GM23248 (cell line): ENCODE measurements at regions not wholly inside any gene's neighbourhood (a gene's known extent, or its start where the extent isn't known, plus 50 kb on each side); places are given as distances from the start of the nearest gene placed in this dataset.

Experiments used
- EZH2 ChIP-seq: fragments of 200-600 bp; sonication (generic); IDR thresholded peaks from 2 replicates; pipeline ENCODE4 v1.6.1; 2018; ENCODE audit warnings: antibody characterized with exemption, mild to moderate bottlenecking; ENCODE audit not compliant: insufficient read depth, poor library complexity, severe bottlenecking
- EZH2phosphoT487 ChIP-seq: fragments of 200-600 bp; sonication (generic); IDR thresholded peaks from 2 replicates; pipeline ENCODE4 v1.6.1; 2018; ENCODE audit warnings: antibody characterized with exemption, moderate library complexity, mild to moderate bottlenecking, low read depth; ENCODE audit not compliant: insufficient read depth

- TF ChIP-seq EZH2phosphoT487 (no peak), EZH2 (no peak)
These were observed 150.9 kb downstream of the EMP1 start for GRCh38 chr12:13347241-13348043.
